Body of pancreas (tissue), 4 donors: ENCODE measurements at regions not wholly inside any gene's neighbourhood (a gene's known extent, or its start where the extent isn't known, plus 50 kb on each side); places are given as distances from the start of the nearest gene placed in this dataset.

Source experiments
- CTCF ChIP-seq, 7 experiments: fragments of 450-650 bp in 4 of 7; fragments of 200-600 bp in 3 of 7; sonication (generic) in 3 of 7; IDR thresholded peaks; one replicate each; pipeline ENCODE4 v1.5.1; 2016 to 2019; ENCODE audit warnings: antibody characterized with exemption in 7 of 7
- POLR2A ChIP-seq, 3 donors: fragments of 450-650 bp; IDR thresholded peaks; one replicate each; pipeline ENCODE4 v1.6.1; 2016; ENCODE audit warnings: antibody characterized with exemption in 3 of 3, mild to moderate bottlenecking in 2 of 3

GRCh38 chr18:78833833-78834232, 145.8 kb upstream of the SALL3 start:
- TF ChIP-seq CTCF (IDR thresholded peaks at IDR 0.05) (no peak), POLR2A (IDR thresholded peaks at IDR 0.05) (no peak)
